Testis (tissue), 2 donors: ENCODE measurements at regions not wholly inside any gene's neighbourhood (a gene's known extent, or its start where the extent isn't known, plus 50 kb on each side); places are given as distances from the start of the nearest gene placed in this dataset.

Source experiments
- DNase-seq: peaks from one replicate; pipeline ENCODE4 v3.0.0-alpha.2; 2019
- H3K27ac ChIP-seq, 2 donors: fragments of 200-600 bp; sonication (generic); one replicate each; pipeline ENCODE4 v1.5.1; 2019
- H3K27me3 ChIP-seq: fragments of 200-600 bp; sonication (generic); one replicate; pipeline ENCODE4 v1.5.1; 2019
- H3K36me3 ChIP-seq: fragments of 200-600 bp; sonication (generic); one replicate; pipeline ENCODE4 v1.5.1; 2017; ENCODE audit warnings: low read depth; ENCODE audit errors: missing control alignments
- H3K4me1 ChIP-seq: fragments of 200-600 bp; sonication (generic); one replicate; pipeline ENCODE4 v1.5.1; 2019
- H3K4me3 ChIP-seq, 2 donors: fragments of 200-600 bp; sonication (generic); one replicate each; pipeline ENCODE4 v1.5.1; 2017 to 2019
- H3K9me3 ChIP-seq: fragments of 200-600 bp; sonication (generic); one replicate; pipeline ENCODE4 v1.5.1; 2017
- CTCF ChIP-seq, 3 experiments: fragments of 450-650 bp in 2 of 3; fragments of 200-600 bp in 1 of 3; sonication (generic) in 1 of 3; IDR thresholded peaks; one replicate each; pipeline ENCODE4 v1.5.1; 2016 to 2019; ENCODE audit warnings: antibody characterized with exemption in 3 of 3, mild to moderate bottlenecking in 2 of 3, moderate library complexity in 1 of 3
- POLR2A ChIP-seq: fragments of 450-650 bp; IDR thresholded peaks from one replicate; pipeline ENCODE4 v1.6.1; 2017; ENCODE audit warnings: antibody characterized with exemption, mild to moderate bottlenecking, moderate library complexity
- WGBS, 2 donors: methylation state at CpG; one replicate each; pipeline ENCODE4 v1.1.5; 2018; 5-methylcytosine and 5-hydroxymethylcytosine counted together
- intact Hi-C: fragments of 100-400 bp; cut with DNase I; formaldehyde crosslinking; loops from one replicate; pipeline ENCODE4 v1.15.1; 2023; ENCODE audit warnings: low total_unique reads

GRCh38 chr4:66569228-66569627, 898.9 kb upstream of the EPHA5 start:
- H3K4me1 ChIP-seq: no peaks in the 10 kb centered on the region
- TF ChIP-seq POLR2A: no peak
- no peak for TF ChIP-seq CTCF (IDR thresholded peaks at IDR 0.05)

GRCh38 chr4:66568431-66568830, 898.1 kb upstream of the EPHA5 start:
- no peak for DNase-seq
- 92 to 94% methylated on average over 3 of the region's 3 CpGs for WGBS, 2 donors
- no peaks in the 10 kb centered on the region for H3K4me1 ChIP-seq
- H3K27ac ChIP-seq: no peak overlapping the region
- H3K36me3 ChIP-seq: no peaks in the 10 kb centered on the region
- H3K27me3 ChIP-seq: no peaks in the 10 kb centered on the region
- H3K9me3 ChIP-seq: no peaks in the 10 kb centered on the region
- intact Hi-C loops: no loop called here
- H3K4me3 ChIP-seq: no peak overlapping the region
- no peak for TF ChIP-seq POLR2A
- TF ChIP-seq CTCF (IDR thresholded peaks at IDR 0.05): no peak

More at GRCh38 chr4:66569228-66569627, 898.9 kb upstream of the EPHA5 start:
- Histone ChIP-seq H3K4me3 (no peak overlapping the region), H3K27me3 (no peaks in the 10 kb centered on the region), H3K27ac (no peak overlapping the region), H3K9me3 (no peaks in the 10 kb centered on the region), H3K36me3 (no peaks in the 10 kb centered on the region)
- intact Hi-C loops: no loop called here
- DNase-seq: no peak

- 72% methylated on average over 2 of the region's 2 CpGs for WGBS, 2 donors
- intact Hi-C loops: no loop called here
These were observed 897.7 kb upstream of the EPHA5 start for GRCh38 chr4:66568001-66568400.

GRCh38 chr4:66567551-66567950, 897.3 kb upstream of the EPHA5 start:
- no peak for TF ChIP-seq CTCF (IDR thresholded peaks at IDR 0.05)
- TF ChIP-seq POLR2A: no peak
- H3K27me3 ChIP-seq: no peaks in the 10 kb centered on the region
- H3K4me1 ChIP-seq: no peaks in the 10 kb centered on the region
- no peak for DNase-seq
- intact Hi-C loops: no loop called here
- no peaks in the 10 kb centered on the region for H3K36me3 ChIP-seq
- no peak overlapping the region for H3K4me3 ChIP-seq
- H3K9me3 ChIP-seq: no peaks in the 10 kb centered on the region
- no peak overlapping the region for H3K27ac ChIP-seq

More at GRCh38 chr4:66568001-66568400, 897.7 kb upstream of the EPHA5 start:
- H3K36me3 ChIP-seq: no peaks in the 10 kb centered on the region
- no peaks in the 10 kb centered on the region for H3K9me3 ChIP-seq
- no peak for DNase-seq
- no peaks in the 10 kb centered on the region for H3K4me1 ChIP-seq
- no peak overlapping the region for H3K4me3 ChIP-seq
- no peak for TF ChIP-seq POLR2A
- TF ChIP-seq CTCF (IDR thresholded peaks at IDR 0.05): no peak
- no peaks in the 10 kb centered on the region for H3K27me3 ChIP-seq
- no peak overlapping the region for H3K27ac ChIP-seq

DNA sequence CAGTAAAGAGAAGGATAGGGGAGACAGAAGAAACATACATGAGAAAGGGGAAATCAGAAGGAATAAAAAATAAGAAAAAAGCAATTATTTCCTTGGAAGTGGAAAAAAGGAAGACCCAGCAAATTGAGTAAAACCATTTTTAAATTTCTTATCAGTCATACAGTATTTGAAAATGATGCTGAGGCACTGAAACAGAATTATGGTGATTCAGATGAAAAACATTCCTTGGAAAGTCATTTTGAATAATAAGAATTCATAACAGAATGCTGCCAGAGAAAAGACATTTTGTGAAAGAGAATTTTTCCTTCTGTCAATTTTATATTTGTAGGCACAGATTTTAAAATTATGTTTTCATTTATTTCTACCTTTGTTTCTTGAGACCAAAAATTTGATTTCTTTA, 895.5 kb upstream of the EPHA5 start:
- no peaks in the 10 kb centered on the region for H3K36me3 ChIP-seq
- no peaks in the 10 kb centered on the region for H3K4me1 ChIP-seq
- no peak overlapping the region for H3K4me3 ChIP-seq
- no peak overlapping the region for H3K27ac ChIP-seq
- H3K27me3 ChIP-seq: no peaks in the 10 kb centered on the region
- DNase-seq: no peak
- no peaks in the 10 kb centered on the region for H3K9me3 ChIP-seq
- TF ChIP-seq CTCF (IDR thresholded peaks at IDR 0.05) (no peak), POLR2A (no peak)
- intact Hi-C loops: no loop called here
